Calu3 (cell line): ENCODE measurements at regions not wholly inside any gene's neighbourhood (a gene's known extent, or its start where the extent isn't known, plus 50 kb on each side); places are given as distances from the start of the nearest gene placed in this dataset.

Experiments
- BruUV-seq: library from RNA; stranded (reverse); fragments of 400-500 nt; replicated peaks from 2 replicates; lab custom pipeline; 2021; lab: Mats Ljungman, UMichigan
- CTCF ChIA-PET: fragments of 300-600 bp; sonication (Branson Sonifier 250); formaldehyde crosslinking; loops from one replicate; lab custom pipeline; 2022; ENCODE audit warnings: antibody characterized with exemption; lab: Charles Lee
- DNase-seq: peaks from one replicate; pipeline ENCODE4 v3.0.0; 2022
- H3K27ac Mint-ChIP-seq: one replicate; pipeline ENCODE4 v1.8.0; 2022; ENCODE audit warnings: mixed read lengths; ENCODE audit not compliant: unreplicated experiment
- H3K27me3 Mint-ChIP-seq: one replicate; pipeline ENCODE4 v1.8.0; 2022; ENCODE audit warnings: mixed read lengths; ENCODE audit not compliant: unreplicated experiment
- H3K36me3 Mint-ChIP-seq: one replicate; pipeline ENCODE4 v1.8.0; 2022; ENCODE audit warnings: mild to moderate bottlenecking, moderate library complexity, mixed read lengths; ENCODE audit not compliant: insufficient read depth, unreplicated experiment
- H3K4me1 Mint-ChIP-seq: one replicate; pipeline ENCODE4 v1.8.0; 2022; ENCODE audit warnings: mild to moderate bottlenecking, low read depth, mixed read lengths; ENCODE audit not compliant: unreplicated experiment
- H3K4me3 Mint-ChIP-seq: one replicate; pipeline ENCODE4 v1.8.0; 2022; ENCODE audit warnings: mild to moderate bottlenecking, low read depth, moderate library complexity, mixed read lengths; ENCODE audit not compliant: unreplicated experiment
- H3K9me3 Mint-ChIP-seq: one replicate; pipeline ENCODE4 v1.8.0; 2022; ENCODE audit warnings: low read depth, mixed read lengths; ENCODE audit not compliant: unreplicated experiment
- intact Hi-C: fragments of 100-400 bp; cut with micrococcal nuclease; formaldehyde crosslinking; loops from one replicate; pipeline ENCODE4 v1.10.0; 2022; ENCODE audit not compliant: unreplicated experiment
- TF ChIP-seq, protein P1 (sequence below): fragments of 200-600 bp; IDR thresholded peaks from one replicate; pipeline ENCODE4 v1.8.0; 2022; ENCODE audit warnings: antibody characterized with exemption; ENCODE audit not compliant: unreplicated experiment

- H3K9me3 Mint-ChIP-seq = peaks cover 12% of the 10 kb centered on the region
Observed at GRCh38 chr7:153276394-153276793, 516.8 kb downstream of the ACTR3B start.

GRCh38 chr7:153286763-153287162 lies 527.2 kb downstream of the ACTR3B start:
- H3K9me3 Mint-ChIP-seq = peaks cover 14% of the 10 kb centered on the region
- no peaks in the 10 kb centered on the region for H3K36me3 Mint-ChIP-seq
- no peaks in the 10 kb centered on the region for H3K27me3 Mint-ChIP-seq
- no TSS peak for BruUV-seq
- H3K4me3 Mint-ChIP-seq = no peak overlapping the region
- DNase-seq = no peak
- intact Hi-C loops = no loop called here
- no peak overlapping the region for H3K27ac Mint-ChIP-seq
- TF ChIP-seq, protein P1, sequence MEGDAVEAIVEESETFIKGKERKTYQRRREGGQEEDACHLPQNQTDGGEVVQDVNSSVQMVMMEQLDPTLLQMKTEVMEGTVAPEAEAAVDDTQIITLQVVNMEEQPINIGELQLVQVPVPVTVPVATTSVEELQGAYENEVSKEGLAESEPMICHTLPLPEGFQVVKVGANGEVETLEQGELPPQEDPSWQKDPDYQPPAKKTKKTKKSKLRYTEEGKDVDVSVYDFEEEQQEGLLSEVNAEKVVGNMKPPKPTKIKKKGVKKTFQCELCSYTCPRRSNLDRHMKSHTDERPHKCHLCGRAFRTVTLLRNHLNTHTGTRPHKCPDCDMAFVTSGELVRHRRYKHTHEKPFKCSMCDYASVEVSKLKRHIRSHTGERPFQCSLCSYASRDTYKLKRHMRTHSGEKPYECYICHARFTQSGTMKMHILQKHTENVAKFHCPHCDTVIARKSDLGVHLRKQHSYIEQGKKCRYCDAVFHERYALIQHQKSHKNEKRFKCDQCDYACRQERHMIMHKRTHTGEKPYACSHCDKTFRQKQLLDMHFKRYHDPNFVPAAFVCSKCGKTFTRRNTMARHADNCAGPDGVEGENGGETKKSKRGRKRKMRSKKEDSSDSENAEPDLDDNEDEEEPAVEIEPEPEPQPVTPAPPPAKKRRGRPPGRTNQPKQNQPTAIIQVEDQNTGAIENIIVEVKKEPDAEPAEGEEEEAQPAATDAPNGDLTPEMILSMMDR = no peak
- H3K4me1 Mint-ChIP-seq = no peaks in the 10 kb centered on the region
- CTCF ChIA-PET = no interaction called here

More at GRCh38 chr7:153276394-153276793, 516.8 kb downstream of the ACTR3B start:
- Mint-ChIP-seq H3K27ac (no peak overlapping the region), H3K4me3 (no peak overlapping the region), H3K36me3 (no peaks in the 10 kb centered on the region), H3K27me3 (no peaks in the 10 kb centered on the region), H3K4me1 (no peaks in the 10 kb centered on the region)
- intact Hi-C loops = no loop called here
- DNase-seq = no peak
- CTCF ChIA-PET = no interaction called here
- TF ChIP-seq, protein P1 = no peak
- no TSS peak for BruUV-seq

DNA sequence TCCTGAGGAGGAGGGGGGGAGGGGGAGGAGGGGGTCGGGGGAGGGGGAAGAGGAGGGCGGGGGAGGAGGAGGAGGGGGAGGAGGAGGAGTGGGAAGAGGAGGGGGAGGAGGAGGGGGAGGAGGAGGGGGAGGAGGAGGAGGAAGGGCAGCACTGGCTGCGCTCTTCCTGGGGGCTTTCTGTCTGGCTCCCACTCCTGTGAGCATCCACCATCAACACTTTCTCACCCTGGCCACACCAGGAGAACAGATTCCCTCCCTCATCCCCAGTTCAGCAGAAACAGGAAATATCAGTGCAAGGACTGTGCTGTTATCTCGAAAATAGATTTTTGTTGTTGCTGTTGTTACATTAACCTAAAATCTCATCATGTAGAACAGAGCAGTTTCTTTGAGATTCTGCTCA lies 530.5 kb downstream of the ACTR3B start:
- CTCF ChIA-PET = no interaction called here
- no TSS peak for BruUV-seq

DNA sequence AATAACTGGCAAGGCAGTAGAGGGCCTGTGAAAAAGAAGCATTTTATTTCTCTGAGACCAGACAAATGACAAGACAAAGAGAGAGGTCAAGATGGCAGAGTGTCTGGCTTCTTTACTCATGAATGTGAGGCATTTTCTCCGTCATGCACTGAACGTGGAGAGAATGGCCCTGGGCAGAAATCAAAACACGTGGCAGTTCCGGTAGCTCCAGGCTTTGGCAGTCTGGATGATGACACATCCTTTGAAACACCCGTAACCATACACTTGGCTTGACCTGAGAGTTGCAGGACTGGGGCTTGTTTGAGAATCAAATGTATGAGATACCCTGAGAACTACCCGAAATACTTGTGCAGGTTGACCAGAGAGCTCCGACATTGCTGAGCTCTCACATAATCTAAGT lies 537.6 kb downstream of the ACTR3B start:
- CTCF ChIA-PET = no interaction called here
- intact Hi-C loops = no loop called here
- H3K27me3 Mint-ChIP-seq = no peaks in the 10 kb centered on the region
- H3K27ac Mint-ChIP-seq = no peak overlapping the region
- H3K9me3 Mint-ChIP-seq = peaks cover 14% of the 10 kb centered on the region
- H3K4me1 Mint-ChIP-seq = no peaks in the 10 kb centered on the region
- BruUV-seq = no TSS peak
- TF ChIP-seq, protein P1 = no peak
- no peak for DNase-seq
- no peak overlapping the region for H3K4me3 Mint-ChIP-seq
- H3K36me3 Mint-ChIP-seq = no peaks in the 10 kb centered on the region

More for the DNA sequence above, 530.5 kb downstream of the ACTR3B start:
- H3K4me1 Mint-ChIP-seq = no peaks in the 10 kb centered on the region
- H3K27ac Mint-ChIP-seq = no peak overlapping the region
- peaks cover 15% of the 10 kb centered on the region for H3K9me3 Mint-ChIP-seq
- no peak overlapping the region for H3K4me3 Mint-ChIP-seq
- H3K36me3 Mint-ChIP-seq = no peaks in the 10 kb centered on the region
- intact Hi-C loops = no loop called here
- no peaks in the 10 kb centered on the region for H3K27me3 Mint-ChIP-seq
- DNase-seq = no peak
- TF ChIP-seq, protein P1 = no peak
